Prostate gland (tissue), 2 donors: ENCODE measurements at regions not wholly inside any gene's neighbourhood (a gene's known extent, or its start where the extent isn't known, plus 50 kb on each side); places are given as distances from the start of the nearest gene placed in this dataset.

Experiments
- CTCF ChIP-seq, 4 experiments: fragments of 200-600 bp in 2 of 4; fragments of 450-650 bp in 2 of 4; sonication (generic) in 2 of 4; IDR thresholded peaks; 1 replicate in 3 of 4; 2 replicates in 1 of 4; pipeline ENCODE4 v1.5.1; 2016 to 2019; ENCODE audit warnings: antibody characterized with exemption in 4 of 4, mild to moderate bottlenecking in 2 of 4, moderate library complexity in 2 of 4
- POLR2A ChIP-seq: fragments of 450-650 bp; IDR thresholded peaks from one replicate; pipeline ENCODE4 v1.6.1; 2016; ENCODE audit warnings: antibody characterized with exemption, mild to moderate bottlenecking
- POLR2AphosphoS5 ChIP-seq: sonication (generic); formaldehyde crosslinking; IDR thresholded peaks from one replicate; pipeline ENCODE4 v1.6.1; 2017; ENCODE audit warnings: antibody characterized with exemption

- TF ChIP-seq POLR2A: no peak
- TF ChIP-seq POLR2AphosphoS5: no peak
- TF ChIP-seq CTCF (IDR thresholded peaks at IDR 0.05): no peak
Observed at GRCh38 chr16:79305074-79305473, 295.5 kb downstream of the MAF start.
